HCT116 (cell line): ENCODE measurements at regions not wholly inside any gene's neighbourhood (a gene's known extent, or its start where the extent isn't known, plus 50 kb on each side); places are given as distances from the start of the nearest gene placed in this dataset.

ENCODE experiments used
- ATAC-seq: fragments of 200-7000 bp; cut with Tn5 transposase; 2 replicates; pipeline ENCODE4 v1.9.1; 2020; ENCODE audit warnings: mild to moderate bottlenecking, moderate library complexity
- BruUV-seq: library from RNA; stranded (reverse); fragments of 400-500 nt; replicated peaks from 2 replicates; lab custom pipeline; 2021; lab: Mats Ljungman, UMichigan
- CTCF ChIA-PET: fragments of 300-600 bp; sonication (Branson Sonifier 250); formaldehyde crosslinking; loops from one replicate; lab custom pipeline; 2021; ENCODE audit warnings: antibody characterized with exemption; lab: Charles Lee
- POLR2A ChIA-PET: fragments of 300-600, 350-600 bp; sonication (Branson Sonifier 250); formaldehyde crosslinking; loops from one replicate; lab custom pipeline; 2021; ENCODE audit warnings: antibody characterized with exemption; lab: Charles Lee
- RAD21 ChIA-PET, 2 experiments: fragments of 300-600 bp; sonication (Branson Sonifier 250); formaldehyde crosslinking; loops; one replicate each; lab custom pipeline; 2023; ENCODE audit warnings: low total read pairs in 2 of 2; ENCODE audit not compliant: uncharacterized antibody in 2 of 2, unreplicated experiment in 2 of 2, low non-redundant PET in 1 of 2; lab: Charles Lee
- DNase-seq: peaks from one replicate; pipeline ENCODE4 v3.0.0-alpha.2; 2010; ENCODE audit warnings: low read depth, low spot score
- H2AFZ ChIP-seq: fragments of 200-600 bp; shearing (Covaris generic), sonication (generic); 2 replicates; pipeline ENCODE4 v1.6.1; 2017; ENCODE audit warnings: low read depth, mixed run types, mixed read lengths, antibody characterized with exemption, low read length; ENCODE audit not compliant: poor library complexity, severe bottlenecking
- H3K27ac ChIP-seq: 2 replicates; pipeline ENCODE4 v1.5.1; 2012; ENCODE audit warnings: low read depth, low read length
- H3K27me3 ChIP-seq: fragments of 200-600 bp; sonication (generic); 2 replicates; pipeline ENCODE4 v1.6.1; 2016; ENCODE audit warnings: mixed run types, low read length, mixed read lengths; ENCODE audit not compliant: insufficient read depth
- H3K36me3 ChIP-seq, 2 experiments: fragments of 200-500 bp in 1 of 2; fragments of 200-600 bp in 1 of 2; sonication (Bioruptor generic) in 1 of 2; sonication (generic) in 1 of 2; 2 replicates each; pipeline versions ENCODE4 v1.5.1 to v1.6.1; 2014 to 2016; ENCODE audit warnings: low read length in 2 of 2, inconsistent platforms in 1 of 2, mixed read lengths in 1 of 2, mixed run types in 1 of 2; ENCODE audit not compliant: insufficient read depth in 2 of 2, control insufficient read depth in 1 of 2
- H3K4me1 ChIP-seq, 2 experiments: fragments of 200-600 bp in 1 of 2; sonication (generic) in 1 of 2; 2 replicates each; pipeline versions ENCODE4 v1.5.1 to v1.6.1; 2012 to 2017; ENCODE audit warnings: low read length in 2 of 2, inconsistent platforms in 1 of 2, mild to moderate bottlenecking in 1 of 2, mixed read lengths in 1 of 2, mixed run types in 1 of 2, moderate library complexity in 1 of 2; ENCODE audit not compliant: insufficient read depth in 2 of 2, control insufficient read depth in 1 of 2
- H3K4me2 ChIP-seq: fragments of 200-600 bp; sonication (generic); 2 replicates; pipeline ENCODE4 v1.6.1; 2017; ENCODE audit warnings: mixed run types, low read length, mixed read lengths
- H3K4me3 ChIP-seq, 2 experiments: fragments of 200-600 bp in 1 of 2; sonication (generic) in 1 of 2; replicated peaks in 1 of 2; 2 replicates each; pipeline ENCODE4 v1.5.1; 2011 to 2016; ENCODE audit warnings: low read length in 2 of 2, control low read depth in 1 of 2, low read depth in 1 of 2, mild to moderate bottlenecking in 1 of 2, mixed read lengths in 1 of 2, mixed run types in 1 of 2
- H3K79me2 ChIP-seq: fragments of 200-600 bp; sonication (generic); 2 replicates; pipeline ENCODE4 v1.6.1; 2017; ENCODE audit warnings: mild to moderate bottlenecking, mixed run types, low read length, moderate library complexity, mixed read lengths; ENCODE audit not compliant: insufficient read depth
- H3K9ac ChIP-seq: fragments of 200-600 bp; sonication (generic); 2 replicates; pipeline ENCODE4 v1.6.1; 2016; ENCODE audit warnings: low read length, mixed read lengths
- H3K9me2 ChIP-seq: fragments of 200-600 bp; sonication (generic), shearing (Covaris generic); 2 replicates; pipeline ENCODE4 v1.6.1; 2017; ENCODE audit warnings: mixed run types, mild to moderate bottlenecking, moderate library complexity; ENCODE audit not compliant: insufficient read depth
- H3K9me3 ChIP-seq, 2 experiments: fragments of 200-500 bp in 1 of 2; fragments of 200-600 bp in 1 of 2; sonication (Bioruptor generic) in 1 of 2; sonication (generic) in 1 of 2; 2 replicates each; pipeline ENCODE4 v1.6.1; 2014 to 2017; ENCODE audit warnings: low read length in 2 of 2, mixed read lengths in 2 of 2, inconsistent platforms in 1 of 2, low read depth in 1 of 2, mild to moderate bottlenecking in 1 of 2, mixed run types in 1 of 2, moderate library complexity in 1 of 2; ENCODE audit not compliant: control insufficient read depth in 1 of 2, insufficient read depth in 1 of 2
- H4K20me1 ChIP-seq: fragments of 200-600 bp; sonication (generic), shearing (Covaris generic); 2 replicates; pipeline ENCODE4 v1.6.1; 2017; ENCODE audit warnings: mixed run types, mild to moderate bottlenecking, moderate library complexity; ENCODE audit not compliant: insufficient read depth
- ATF3 ChIP-seq: IDR thresholded peaks from 2 replicates; pipeline ENCODE4 v1.6.1; 2012
- CEBPB ChIP-seq: IDR thresholded peaks from 2 replicates; pipeline ENCODE4 v1.6.1; 2012; ENCODE audit warnings: low read depth
- EZH2 ChIP-seq: fragments of 200-600 bp; sonication (generic); IDR thresholded peaks from 2 replicates; pipeline ENCODE4 v1.6.1; 2017; ENCODE audit warnings: antibody characterized with exemption, mixed run types
- FOSL1 ChIP-seq: IDR thresholded peaks from 2 replicates; pipeline ENCODE4 v1.6.1; 2012; ENCODE audit warnings: low read depth
- POLR2A ChIP-seq: IDR thresholded peaks from 2 replicates; pipeline ENCODE4 v1.7.0; 2011; ENCODE audit warnings: borderline replicate concordance; ENCODE audit not compliant: insufficient read depth, insufficient read length; ENCODE audit errors: extremely low read depth
- SIN3A ChIP-seq: IDR thresholded peaks from 2 replicates; pipeline ENCODE4 v1.6.1; 2012; ENCODE audit warnings: low read depth
- SRF ChIP-seq: IDR thresholded peaks from 2 replicates; pipeline ENCODE4 v1.6.1; 2012; ENCODE audit warnings: low read depth
- YY1 ChIP-seq: IDR thresholded peaks from 2 replicates; pipeline ENCODE4 v1.6.1; 2011; ENCODE audit warnings: low read length, low read depth, moderate library complexity, mild to moderate bottlenecking; ENCODE audit not compliant: insufficient replicate concordance; ENCODE audit errors: extremely low read depth
- ZFX ChIP-seq: fragments of 450-650 bp; IDR thresholded peaks from 2 replicates; pipeline ENCODE4 v1.6.1; 2017
- ZNF274 ChIP-seq: fragments of 200-500 bp; sonication (Bioruptor generic); IDR thresholded peaks from 2 replicates; pipeline ENCODE4 v1.6.1; 2014; ENCODE audit warnings: mild to moderate bottlenecking, low read depth, low read length, inconsistent platforms
- intact Hi-C: fragments of 100-400 bp; cut with micrococcal nuclease; formaldehyde crosslinking; loops from 2 replicates; pipeline ENCODE4 v1.10.0; 2022
- TF ChIP-seq, protein P1 (sequence below): IDR thresholded peaks from 2 replicates; pipeline ENCODE4 v1.6.1; 2012; ENCODE audit warnings: low read depth

DNA sequence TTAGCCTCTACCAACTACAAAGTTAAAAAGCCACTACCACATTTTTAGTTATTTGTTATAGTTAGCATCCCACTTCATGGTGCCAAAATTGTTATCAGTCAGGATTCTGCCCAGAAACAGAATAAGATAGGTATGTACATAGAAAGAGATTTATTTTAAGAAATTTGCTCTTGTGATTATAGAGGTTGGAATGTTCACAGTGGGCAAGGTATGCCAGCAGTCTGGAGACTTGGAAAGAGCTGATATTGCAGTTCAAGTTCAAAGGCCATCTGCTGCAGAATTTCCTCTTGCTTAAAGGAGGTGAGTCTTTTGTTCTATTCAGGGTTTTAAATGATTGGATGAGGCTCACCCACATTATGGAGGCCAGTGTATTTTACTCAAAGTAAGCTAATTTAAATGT, 143.8 kb upstream of the POU1F1 start:
- Histone ChIP-seq H3K79me2 (no peaks in the 10 kb centered on the region), H3K9ac (no peak overlapping the region), H3K9me3 (no peaks in the 10 kb centered on the region), H3K4me1 (no peaks in the 10 kb centered on the region), H3K27ac (no peak overlapping the region), H3K4me2 (no peak overlapping the region), H3K27me3 (no peaks in the 10 kb centered on the region), H3K36me3 (no peaks in the 10 kb centered on the region)
- POLR2A ChIA-PET, result no interaction called here
- BruUV-seq, result no TSS peak
- DNase-seq, result no peak
- CTCF ChIA-PET, result no interaction called here
- ATAC-seq, result no peak
- RAD21 ChIA-PET, result no interaction called here
- TF ChIP-seq POLR2A (no peak), FOSL1 (no peak), SIN3A (no peak), ATF3 (no peak), CEBPB (no peak), ZFX (no peak), EZH2 (no peak), YY1 (no peak), ZNF274 (no peak), SRF (no peak)
- TF ChIP-seq, protein P1, sequence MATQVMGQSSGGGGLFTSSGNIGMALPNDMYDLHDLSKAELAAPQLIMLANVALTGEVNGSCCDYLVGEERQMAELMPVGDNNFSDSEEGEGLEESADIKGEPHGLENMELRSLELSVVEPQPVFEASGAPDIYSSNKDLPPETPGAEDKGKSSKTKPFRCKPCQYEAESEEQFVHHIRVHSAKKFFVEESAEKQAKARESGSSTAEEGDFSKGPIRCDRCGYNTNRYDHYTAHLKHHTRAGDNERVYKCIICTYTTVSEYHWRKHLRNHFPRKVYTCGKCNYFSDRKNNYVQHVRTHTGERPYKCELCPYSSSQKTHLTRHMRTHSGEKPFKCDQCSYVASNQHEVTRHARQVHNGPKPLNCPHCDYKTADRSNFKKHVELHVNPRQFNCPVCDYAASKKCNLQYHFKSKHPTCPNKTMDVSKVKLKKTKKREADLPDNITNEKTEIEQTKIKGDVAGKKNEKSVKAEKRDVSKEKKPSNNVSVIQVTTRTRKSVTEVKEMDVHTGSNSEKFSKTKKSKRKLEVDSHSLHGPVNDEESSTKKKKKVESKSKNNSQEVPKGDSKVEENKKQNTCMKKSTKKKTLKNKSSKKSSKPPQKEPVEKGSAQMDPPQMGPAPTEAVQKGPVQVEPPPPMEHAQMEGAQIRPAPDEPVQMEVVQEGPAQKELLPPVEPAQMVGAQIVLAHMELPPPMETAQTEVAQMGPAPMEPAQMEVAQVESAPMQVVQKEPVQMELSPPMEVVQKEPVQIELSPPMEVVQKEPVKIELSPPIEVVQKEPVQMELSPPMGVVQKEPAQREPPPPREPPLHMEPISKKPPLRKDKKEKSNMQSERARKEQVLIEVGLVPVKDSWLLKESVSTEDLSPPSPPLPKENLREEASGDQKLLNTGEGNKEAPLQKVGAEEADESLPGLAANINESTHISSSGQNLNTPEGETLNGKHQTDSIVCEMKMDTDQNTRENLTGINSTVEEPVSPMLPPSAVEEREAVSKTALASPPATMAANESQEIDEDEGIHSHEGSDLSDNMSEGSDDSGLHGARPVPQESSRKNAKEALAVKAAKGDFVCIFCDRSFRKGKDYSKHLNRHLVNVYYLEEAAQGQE, result no peak
- TF ChIP-seq, all 23 proteins: peak for 0
- intact Hi-C loops, result no loop called here
- H2AFZ ChIP-seq, result no peak overlapping the region
- no peak overlapping the region for H3K4me3 ChIP-seq
- no peaks in the 10 kb centered on the region for H4K20me1 ChIP-seq
- no peaks in the 10 kb centered on the region for H3K9me2 ChIP-seq
